ENCODE measurements at regions not wholly inside any gene's neighbourhood (a gene's known extent, or its start where the extent isn't known, plus 50 kb on each side); places are given as distances from the start of the nearest gene placed in this dataset.
"Not testable (repeated sequence)": the region's sequence is repeated elsewhere in the genome, so short reads cannot be mapped to it uniquely, and the experiment has no call there.

DNA sequence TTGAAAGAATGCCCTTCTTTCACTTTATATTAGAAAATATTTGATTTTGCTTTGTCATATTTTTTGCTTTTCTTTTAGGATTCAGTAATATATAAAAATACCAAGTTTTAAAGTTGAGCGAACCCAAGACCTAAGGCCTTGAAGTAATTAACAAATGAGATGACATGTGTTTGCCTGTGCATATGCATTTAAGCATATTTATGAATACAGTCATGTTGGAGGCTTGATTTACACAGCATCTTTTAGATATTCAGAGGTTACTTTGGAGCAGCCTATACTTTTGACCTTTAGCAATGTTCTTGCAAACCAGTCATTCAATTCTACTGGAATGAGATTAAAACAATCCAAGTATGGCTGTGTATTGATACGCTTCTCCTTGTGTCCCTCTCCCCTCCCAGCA is 425.1 kb downstream of the KCNJ18 start:
- FAIRE-seq; H3K27ac ChIP-seq (ENCODE audit: extremely low read length, insufficient read depth, low read length); in situ Hi-C loops (cut with HindIII; ENCODE audit: extremely low pct_ligation_motif_present, low pct_unique_long_range_greater_than_20kb); H3K27me3 ChIP-seq (ENCODE audit: control insufficient read depth in 1 of 2, insufficient read depth in 2 of 2, low read length in 2 of 2); H2AFZ ChIP-seq (ENCODE audit: low read length); intact Hi-C loops (cut with micrococcal nuclease; ENCODE audit: unreplicated experiment); BruUV-seq (replicated peaks); H3K9ac ChIP-seq (ENCODE audit: insufficient read depth, low read depth, low read length); DNase-seq (ENCODE audit: low spot score); H3K9me3 ChIP-seq (ENCODE audit: low read length); H3K79me2 ChIP-seq (ENCODE audit: insufficient read depth, low read length); CTCF ChIA-PET (ENCODE audit: low intra/inter-chr PET ratio, low total read pairs); ATAC-seq; H3K4me1 ChIP-seq (ENCODE audit: insufficient read depth, low read length); H3K4me3 ChIP-seq (replicated peaks in 1 of 3; ENCODE audit: insufficient read depth in 1 of 3, low read depth in 2 of 3, low read length in 3 of 3); POLR2A ChIA-PET; H3K4me2 ChIP-seq (ENCODE audit: low read depth, low read length); H4K20me1 ChIP-seq (ENCODE audit: insufficient read depth, low read length); H3K36me3 ChIP-seq (replicated peaks in 1 of 2; ENCODE audit: control insufficient read depth in 1 of 2, insufficient read depth in 2 of 2, low read length in 2 of 2): not testable (repeated sequence)
- 2% methylated on average over 2 of the region's 2 CpGs for WGBS (ENCODE audit: low lambda C conversion rate)

- H3K79me2 ChIP-seq (ENCODE audit: insufficient read depth, low read length); BruUV-seq (replicated peaks); H3K4me2 ChIP-seq (ENCODE audit: low read depth, low read length); in situ Hi-C loops (cut with HindIII; ENCODE audit: extremely low pct_ligation_motif_present, low pct_unique_long_range_greater_than_20kb); H4K20me1 ChIP-seq (ENCODE audit: insufficient read depth, low read length); H3K27me3 ChIP-seq (ENCODE audit: control insufficient read depth in 1 of 2, insufficient read depth in 2 of 2, low read length in 2 of 2); intact Hi-C loops (cut with micrococcal nuclease; ENCODE audit: unreplicated experiment); H2AFZ ChIP-seq (ENCODE audit: low read length); H3K4me3 ChIP-seq (replicated peaks in 1 of 3; ENCODE audit: insufficient read depth in 1 of 3, low read depth in 2 of 3, low read length in 3 of 3); H3K9me3 ChIP-seq (ENCODE audit: low read length); DNase-seq (ENCODE audit: low spot score); H3K4me1 ChIP-seq (ENCODE audit: insufficient read depth, low read length); H3K9ac ChIP-seq (ENCODE audit: insufficient read depth, low read depth, low read length); CTCF ChIA-PET (ENCODE audit: low intra/inter-chr PET ratio, low total read pairs); H3K27ac ChIP-seq (ENCODE audit: extremely low read length, insufficient read depth, low read length); H3K36me3 ChIP-seq (replicated peaks in 1 of 2; ENCODE audit: control insufficient read depth in 1 of 2, insufficient read depth in 2 of 2, low read length in 2 of 2); POLR2A ChIA-PET; ATAC-seq; FAIRE-seq: not testable (repeated sequence)
- 4% methylated on average over 6 of the region's 7 CpGs for WGBS (ENCODE audit: low lambda C conversion rate)
Measured at GRCh38 chr17:22119016-22119415, 426.7 kb downstream of the KCNJ18 start.

GRCh38 chr17:22119751-22120150 is 427.4 kb downstream of the KCNJ18 start:
- POLR2A ChIA-PET: not testable (repeated sequence)

More at GRCh38 chr17:22119751-22120150, 427.4 kb downstream of the KCNJ18 start:
- H2AFZ ChIP-seq (ENCODE audit: low read length); H3K4me2 ChIP-seq (ENCODE audit: low read depth, low read length); intact Hi-C loops (cut with micrococcal nuclease; ENCODE audit: unreplicated experiment); ATAC-seq; H3K9ac ChIP-seq (ENCODE audit: insufficient read depth, low read depth, low read length); in situ Hi-C loops (cut with HindIII; ENCODE audit: extremely low pct_ligation_motif_present, low pct_unique_long_range_greater_than_20kb); FAIRE-seq; BruUV-seq (replicated peaks); H3K36me3 ChIP-seq (replicated peaks in 1 of 2; ENCODE audit: control insufficient read depth in 1 of 2, insufficient read depth in 2 of 2, low read length in 2 of 2); H3K4me3 ChIP-seq (replicated peaks in 1 of 3; ENCODE audit: insufficient read depth in 1 of 3, low read depth in 2 of 3, low read length in 3 of 3); H3K27ac ChIP-seq (ENCODE audit: extremely low read length, insufficient read depth, low read length); H3K27me3 ChIP-seq (ENCODE audit: control insufficient read depth in 1 of 2, insufficient read depth in 2 of 2, low read length in 2 of 2); H3K79me2 ChIP-seq (ENCODE audit: insufficient read depth, low read length); CTCF ChIA-PET (ENCODE audit: low intra/inter-chr PET ratio, low total read pairs); DNase-seq (ENCODE audit: low spot score); H3K4me1 ChIP-seq (ENCODE audit: insufficient read depth, low read length); H4K20me1 ChIP-seq (ENCODE audit: insufficient read depth, low read length): not testable (repeated sequence)
- peaks cover 13% of the 10 kb centered on the region for H3K9me3 ChIP-seq (ENCODE audit: low read length)
- 1% methylated on average over 3 of the region's 3 CpGs for WGBS (ENCODE audit: low lambda C conversion rate)
